Right lobe of liver (tissue), 6 donors: ENCODE measurements at regions not wholly inside any gene's neighbourhood (a gene's known extent, or its start where the extent isn't known, plus 50 kb on each side); places are given as distances from the start of the nearest gene placed in this dataset.

Experiments used
- ATAC-seq, 4 donors: fragments of 200-7000 bp; cut with Tn5 transposase; one replicate each; pipeline ENCODE4 v1.9.1; 2020; ENCODE audit warnings: mild to moderate bottlenecking in 4 of 4, moderate library complexity in 4 of 4
- DNase-seq, 3 donors: peaks; one replicate each; pipeline ENCODE4 v3.0.0-alpha.2; 2020
- H3K27ac ChIP-seq, 3 donors: fragments of 200-600 bp; one replicate each; pipeline ENCODE4 v1.8.0; 2022
- H3K27me3 ChIP-seq, 2 donors: fragments of 200-600 bp; one replicate each; pipeline ENCODE4 v1.8.0; 2022
- H3K36me3 ChIP-seq, 4 donors: fragments of 200-600 bp; sonication (generic) in 1 of 4; one replicate each; pipeline versions ENCODE4 v1.5.1 to v1.8.0; 2017 to 2022; ENCODE audit warnings: control low read depth in 1 of 4
- H3K4me1 ChIP-seq, 4 donors: fragments of 200-600 bp; sonication (generic) in 1 of 4; one replicate each; pipeline versions ENCODE4 v1.5.1 to v1.8.0; 2017 to 2022; ENCODE audit warnings: control low read depth in 1 of 4
- H3K4me3 ChIP-seq, 3 donors: fragments of 200-600 bp; one replicate each; pipeline ENCODE4 v1.8.0; 2022
- H3K9me3 ChIP-seq, 4 donors: fragments of 200-600 bp; sonication (generic) in 1 of 4; one replicate each; pipeline versions ENCODE4 v1.5.1 to v1.8.0; 2017 to 2022; ENCODE audit warnings: control low read depth in 1 of 4
- CTCF ChIP-seq, 4 donors: fragments of 200-600 bp in 3 of 4; fragments of 450-650 bp in 1 of 4; IDR thresholded peaks; one replicate each; pipeline versions ENCODE4 v1.5.1 to v1.8.0; 2016 to 2022; ENCODE audit warnings: antibody characterized with exemption in 4 of 4, mild to moderate bottlenecking in 2 of 4
- POLR2A ChIP-seq: fragments of 450-650 bp; IDR thresholded peaks from one replicate; pipeline ENCODE4 v1.6.1; 2017; ENCODE audit warnings: antibody characterized with exemption, mild to moderate bottlenecking
- WGBS: methylation state at CpG from one replicate; pipeline ENCODE4 v1.1.6; 2018; ENCODE audit warnings: low coverage, low lambda C conversion rate; ENCODE audit not compliant: insufficient coverage; ENCODE audit errors: missing lambda C conversion rate; 5-methylcytosine and 5-hydroxymethylcytosine counted together
- intact Hi-C, 2 donors: fragments of 100-400 bp; cut with DNase I; formaldehyde crosslinking; loops; one replicate each; pipeline versions ENCODE4 v1.11.2 to v1.14.1; 2022
- donor health status: DM: no; HTN: yes; CAD: no.
- donor health status: DM: no; HTN: no; CAD: no.
- donor health status: DM: no; HTN: no; CAD: no.
- donor health status: DM: no; HTN: yes; CAD: no.
- donor health status: DM: no; HTN: yes; CAD: no.

- no peak overlapping the region for H3K27ac ChIP-seq
- H3K27me3 ChIP-seq, result no peaks in the 10 kb centered on the region
- no peak overlapping the region for H3K4me3 ChIP-seq
- H3K4me1 ChIP-seq, result no peaks in the 10 kb centered on the region
- 37% methylated on average over 6 of the region's 6 CpGs for WGBS
- no peaks in the 10 kb centered on the region for H3K36me3 ChIP-seq
- intact Hi-C loops, result no loop called here
- no peak for DNase-seq
- TF ChIP-seq CTCF (IDR thresholded peaks at IDR 0.05) (no peak), POLR2A (no peak)
- no peaks in the 10 kb centered on the region for H3K9me3 ChIP-seq
- no peak for ATAC-seq
Observed at GRCh38 chr2:9087121-9087681, 83.7 kb upstream of the MBOAT2 start.

GRCh38 chr2:9086465-9086864 lies 83.0 kb upstream of the MBOAT2 start:
- no peak overlapping the region for H3K4me3 ChIP-seq
- ATAC-seq (no peak), DNase-seq (no peak)
- TF ChIP-seq POLR2A (no peak), CTCF (IDR thresholded peaks at IDR 0.05) (no peak)
- no peaks in the 10 kb centered on the region for H3K4me1 ChIP-seq
- H3K9me3 ChIP-seq, result no peaks in the 10 kb centered on the region
- H3K36me3 ChIP-seq, result no peaks in the 10 kb centered on the region
- intact Hi-C loops, result no loop called here
- no peaks in the 10 kb centered on the region for H3K27me3 ChIP-seq
- WGBS, result 61% methylated on average over 7 of the region's 7 CpGs
- no peak overlapping the region for H3K27ac ChIP-seq

GRCh38 chr2:9085353-9085752 lies 81.9 kb upstream of the MBOAT2 start:
- H3K27me3 ChIP-seq, result no peaks in the 10 kb centered on the region
- TF ChIP-seq POLR2A, result no peak
- TF ChIP-seq CTCF (IDR thresholded peaks at IDR 0.05), result no peak
- H3K9me3 ChIP-seq, result no peaks in the 10 kb centered on the region
- WGBS, result 74% methylated on average over 2 of the region's 2 CpGs
- intact Hi-C loops, result no loop called here
- H3K4me1 ChIP-seq, result no peaks in the 10 kb centered on the region
- H3K36me3 ChIP-seq, result no peaks in the 10 kb centered on the region
- ATAC-seq, result no peak
- DNase-seq, result no peak
- H3K4me3 ChIP-seq, result no peak overlapping the region
- no peak overlapping the region for H3K27ac ChIP-seq

- H3K4me1 ChIP-seq, result no peaks in the 10 kb centered on the region
- H3K9me3 ChIP-seq, result no peaks in the 10 kb centered on the region
- H3K27ac ChIP-seq, result no peak overlapping the region
- intact Hi-C loops, result no loop called here
- TF ChIP-seq CTCF (IDR thresholded peaks at IDR 0.05) (no peak), POLR2A (no peak)
- DNase-seq (no peak), ATAC-seq (no peak)
- no peak overlapping the region for H3K4me3 ChIP-seq
- no peaks in the 10 kb centered on the region for H3K36me3 ChIP-seq
- 29% methylated on average over 2 of the region's 3 CpGs for WGBS
- no peaks in the 10 kb centered on the region for H3K27me3 ChIP-seq
Observed at GRCh38 chr2:9083287-9083686, 79.8 kb upstream of the MBOAT2 start.

GRCh38 chr2:9082158-9082557 lies 78.7 kb upstream of the MBOAT2 start:
- H3K36me3 ChIP-seq, result no peaks in the 10 kb centered on the region
- intact Hi-C loops, result no loop called here
- TF ChIP-seq POLR2A, result no peak
- TF ChIP-seq CTCF (IDR thresholded peaks at IDR 0.05), result no peak
- no peaks in the 10 kb centered on the region for H3K9me3 ChIP-seq
- H3K4me1 ChIP-seq, result no peaks in the 10 kb centered on the region
- no peak for ATAC-seq
- H3K4me3 ChIP-seq, result no peak overlapping the region
- H3K27ac ChIP-seq, result no peak overlapping the region
- DNase-seq, result no peak
- H3K27me3 ChIP-seq, result no peaks in the 10 kb centered on the region
